Prostate gland (tissue), 2 donors: ENCODE measurements at regions not wholly inside any gene's neighbourhood (a gene's known extent, or its start where the extent isn't known, plus 50 kb on each side); places are given as distances from the start of the nearest gene placed in this dataset.

Experiments
- DNase-seq: peaks from one replicate; pipeline ENCODE4 v3.0.0-alpha.2; 2019; ENCODE audit warnings: low spot score
- H3K27ac ChIP-seq, 2 donors: fragments of 200-600 bp; sonication (generic); 2 replicates each; pipeline ENCODE4 v1.5.1; 2017 to 2019
- H3K27me3 ChIP-seq: fragments of 200-600 bp; sonication (generic); replicated peaks from 2 replicates; pipeline ENCODE4 v1.5.1; 2019; ENCODE audit not compliant: insufficient read depth
- H3K36me3 ChIP-seq, 2 donors: fragments of 200-600 bp; sonication (generic); 1 replicate in 1 of 2; 2 replicates in 1 of 2; pipeline versions ENCODE4 v1.5.1 to v1.8.1; 2017 to 2019
- H3K4me1 ChIP-seq: fragments of 200-600 bp; sonication (generic); replicated peaks from 2 replicates; pipeline ENCODE4 v1.5.1; 2019
- H3K4me3 ChIP-seq, 2 donors: fragments of 200-600 bp; sonication (generic); 2 replicates each; pipeline ENCODE4 v1.5.1; 2017 to 2019
- H3K9me3 ChIP-seq: fragments of 200-600 bp; sonication (generic); 2 replicates; pipeline ENCODE4 v1.5.1; 2017
- POLR2A ChIP-seq: fragments of 450-650 bp; IDR thresholded peaks from one replicate; pipeline ENCODE4 v1.6.1; 2016; ENCODE audit warnings: antibody characterized with exemption, mild to moderate bottlenecking
- POLR2AphosphoS5 ChIP-seq: sonication (generic); formaldehyde crosslinking; IDR thresholded peaks from one replicate; pipeline ENCODE4 v1.6.1; 2017; ENCODE audit warnings: antibody characterized with exemption
- WGBS: methylation state at CpG from one replicate; pipeline ENCODE4 v1.1.5; 2018; 5-methylcytosine and 5-hydroxymethylcytosine counted together
- intact Hi-C: fragments of 100-400 bp; cut with DNase I; formaldehyde crosslinking; loops from one replicate; pipeline ENCODE4 v1.14.2; 2022
- TF ChIP-seq, protein P1 (sequence below), 4 experiments: fragments of 200-600 bp in 2 of 4; fragments of 450-650 bp in 2 of 4; sonication (generic) in 2 of 4; IDR thresholded peaks; 1 replicate in 3 of 4; 2 replicates in 1 of 4; pipeline ENCODE4 v1.5.1; 2016 to 2019; ENCODE audit warnings: antibody characterized with exemption in 4 of 4, mild to moderate bottlenecking in 2 of 4, moderate library complexity in 2 of 4

DNA sequence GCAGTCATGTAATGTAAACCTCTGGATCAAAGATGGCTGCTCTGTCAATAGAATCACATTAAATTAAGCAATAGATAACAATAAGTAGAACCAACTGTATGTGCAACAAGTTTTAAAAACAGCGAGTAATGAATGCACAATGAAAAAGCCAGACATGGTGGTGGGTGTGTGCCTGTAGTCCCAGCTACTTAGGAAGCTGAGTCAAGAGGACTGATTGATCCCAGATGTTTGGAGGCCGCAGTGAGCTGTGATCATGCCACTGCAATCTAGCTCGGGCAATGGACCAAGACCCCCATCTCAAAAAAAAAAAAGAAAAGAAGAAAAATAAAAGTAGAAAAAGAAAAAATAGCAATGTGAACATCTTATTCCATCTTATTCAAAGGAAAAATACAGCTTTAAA is 558.7 kb upstream of the MMS22L start:
- Histone ChIP-seq H3K27ac (no peak overlapping the region), H3K9me3 (no peaks in the 10 kb centered on the region), H3K27me3 (no peaks in the 10 kb centered on the region), H3K4me3 (no peak overlapping the region), H3K36me3 (no peaks in the 10 kb centered on the region), H3K4me1 (no peaks in the 10 kb centered on the region)
- DNase-seq, result no peak
- no peak for TF ChIP-seq POLR2AphosphoS5
- TF ChIP-seq POLR2A, result no peak
- TF ChIP-seq, protein P1, sequence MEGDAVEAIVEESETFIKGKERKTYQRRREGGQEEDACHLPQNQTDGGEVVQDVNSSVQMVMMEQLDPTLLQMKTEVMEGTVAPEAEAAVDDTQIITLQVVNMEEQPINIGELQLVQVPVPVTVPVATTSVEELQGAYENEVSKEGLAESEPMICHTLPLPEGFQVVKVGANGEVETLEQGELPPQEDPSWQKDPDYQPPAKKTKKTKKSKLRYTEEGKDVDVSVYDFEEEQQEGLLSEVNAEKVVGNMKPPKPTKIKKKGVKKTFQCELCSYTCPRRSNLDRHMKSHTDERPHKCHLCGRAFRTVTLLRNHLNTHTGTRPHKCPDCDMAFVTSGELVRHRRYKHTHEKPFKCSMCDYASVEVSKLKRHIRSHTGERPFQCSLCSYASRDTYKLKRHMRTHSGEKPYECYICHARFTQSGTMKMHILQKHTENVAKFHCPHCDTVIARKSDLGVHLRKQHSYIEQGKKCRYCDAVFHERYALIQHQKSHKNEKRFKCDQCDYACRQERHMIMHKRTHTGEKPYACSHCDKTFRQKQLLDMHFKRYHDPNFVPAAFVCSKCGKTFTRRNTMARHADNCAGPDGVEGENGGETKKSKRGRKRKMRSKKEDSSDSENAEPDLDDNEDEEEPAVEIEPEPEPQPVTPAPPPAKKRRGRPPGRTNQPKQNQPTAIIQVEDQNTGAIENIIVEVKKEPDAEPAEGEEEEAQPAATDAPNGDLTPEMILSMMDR (IDR thresholded peaks at IDR 0.05), result no peak
- intact Hi-C loops, result no loop called here
- WGBS, result 79% methylated on average over 3 of the region's 3 CpGs

DNA sequence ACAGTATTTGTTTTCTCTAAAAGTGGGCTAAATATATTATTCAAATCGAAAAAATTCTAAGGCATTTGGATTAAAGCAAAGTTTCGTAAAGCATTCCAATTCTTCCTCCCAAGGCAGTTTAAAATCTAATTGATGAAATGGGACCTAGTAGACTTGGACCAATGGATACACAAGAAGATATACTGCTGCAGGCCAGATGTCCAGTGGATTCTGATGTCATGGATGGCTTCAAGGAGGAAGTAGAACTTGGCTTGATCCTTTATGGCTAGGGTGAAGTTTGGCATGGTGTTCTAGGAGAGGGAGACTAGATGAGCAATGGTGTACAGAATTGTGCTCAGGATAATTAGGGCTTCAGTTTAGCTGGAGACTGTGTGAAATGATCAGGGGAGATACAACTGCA is 559.5 kb upstream of the MMS22L start:
- Histone ChIP-seq H3K4me3 (no peak overlapping the region), H3K9me3 (no peaks in the 10 kb centered on the region), H3K27ac (no peak overlapping the region), H3K27me3 (no peaks in the 10 kb centered on the region), H3K36me3 (no peaks in the 10 kb centered on the region), H3K4me1 (no peaks in the 10 kb centered on the region)
- no peak for DNase-seq
- intact Hi-C loops, result no loop called here
- 94% methylated on average over 2 of the region's 2 CpGs for WGBS
- TF ChIP-seq POLR2AphosphoS5 (no peak), POLR2A (no peak)
- TF ChIP-seq, protein P1 (IDR thresholded peaks at IDR 0.05), result no peak

DNA sequence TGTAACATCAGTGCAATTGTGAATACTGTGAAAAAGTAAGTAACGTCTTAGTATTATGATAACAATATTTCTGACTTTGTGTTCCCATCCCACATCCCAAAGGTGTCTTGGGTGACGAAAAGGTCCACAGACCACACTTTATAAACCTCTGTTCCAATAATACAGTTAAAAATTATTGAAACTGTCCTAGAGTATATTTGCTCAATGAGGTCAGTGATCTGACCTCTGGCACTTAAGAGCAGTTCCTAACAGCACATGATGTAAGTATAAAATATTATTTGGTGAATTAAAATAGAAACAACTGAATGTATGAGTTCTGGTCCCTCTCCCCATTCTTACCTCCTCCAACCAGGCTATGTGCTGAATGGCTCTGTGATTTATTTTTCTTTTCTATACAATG is 566.4 kb upstream of the MMS22L start:
- Histone ChIP-seq H3K27ac (no peak overlapping the region), H3K4me1 (no peaks in the 10 kb centered on the region), H3K9me3 (no peaks in the 10 kb centered on the region), H3K27me3 (no peaks in the 10 kb centered on the region), H3K4me3 (no peak overlapping the region), H3K36me3 (no peaks in the 10 kb centered on the region)
- WGBS, result 82% methylated on average over 2 of the region's 2 CpGs
- no peak for DNase-seq
- intact Hi-C loops, result no loop called here
- TF ChIP-seq POLR2AphosphoS5 (no peak), POLR2A (no peak)
- TF ChIP-seq, protein P1 (IDR thresholded peaks at IDR 0.05), result no peak

DNA sequence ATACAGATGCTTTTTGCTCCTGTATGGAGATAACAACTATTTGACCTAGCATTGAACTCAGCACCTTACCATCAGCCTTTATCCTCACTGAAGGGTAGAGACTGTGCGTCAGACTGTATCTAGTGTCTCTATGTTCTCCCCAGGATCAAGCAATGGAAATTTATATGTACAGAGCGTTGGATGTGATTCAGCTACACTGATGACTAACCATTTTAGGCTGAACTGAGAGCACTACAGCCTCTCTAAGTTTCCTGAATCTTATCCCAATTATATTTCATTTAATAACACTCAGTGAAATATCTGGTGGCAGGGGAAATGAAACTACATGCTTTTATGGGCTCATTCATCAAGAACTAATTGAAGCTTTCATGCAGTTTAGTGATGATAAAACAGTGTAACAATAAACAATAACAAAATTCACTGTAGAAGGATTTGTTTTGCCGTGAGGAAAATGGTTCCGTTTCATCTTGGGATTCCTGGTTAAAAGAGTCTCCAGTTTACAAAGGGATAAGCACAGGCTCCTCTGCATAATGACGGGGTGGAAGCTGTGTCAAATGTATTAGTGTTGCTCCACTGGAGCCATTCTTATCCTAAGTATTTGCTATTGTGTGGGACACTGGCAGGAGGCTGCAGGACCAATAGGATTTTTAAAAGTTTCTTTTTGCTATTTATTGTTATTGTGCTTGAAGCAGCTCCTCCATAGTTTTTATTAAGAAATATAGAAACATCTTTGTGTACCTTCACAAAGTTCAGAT is 567.6 kb upstream of the MMS22L start:
- DNase-seq, result no peak
- intact Hi-C loops, result no loop called here
- H3K4me3 ChIP-seq, result no peak overlapping the region
- H3K27ac ChIP-seq, result no peak overlapping the region
- TF ChIP-seq, protein P1 (IDR thresholded peaks at IDR 0.05), result no peak
- no peak for TF ChIP-seq POLR2AphosphoS5
- TF ChIP-seq POLR2A, result no peak
- no peaks in the 10 kb centered on the region for H3K9me3 ChIP-seq
- 32% methylated on average over 5 of the region's 5 CpGs for WGBS
- no peaks in the 10 kb centered on the region for H3K27me3 ChIP-seq
- no peaks in the 10 kb centered on the region for H3K4me1 ChIP-seq
- H3K36me3 ChIP-seq, result no peaks in the 10 kb centered on the region

DNA sequence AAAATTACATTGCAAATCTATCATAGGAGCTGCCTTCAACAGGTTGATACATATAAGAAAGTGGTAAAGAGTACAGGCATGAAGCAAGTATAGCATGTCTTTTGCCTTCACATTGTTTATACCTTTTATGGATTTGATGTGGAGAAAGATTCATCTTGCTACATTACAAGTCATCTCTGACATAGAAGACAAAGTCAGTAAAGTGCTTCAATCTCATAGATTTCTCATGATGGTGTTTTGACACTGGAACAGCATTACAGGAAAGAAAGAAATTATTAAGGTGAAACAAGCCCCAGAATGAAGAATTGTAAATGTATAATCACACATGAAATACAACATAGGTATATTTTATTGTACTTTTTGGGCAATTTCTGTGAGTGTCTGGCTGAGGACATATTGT is 580.7 kb upstream of the MMS22L start:
- intact Hi-C loops, result no loop called here
- Histone ChIP-seq H3K9me3 (no peaks in the 10 kb centered on the region), H3K4me1 (no peaks in the 10 kb centered on the region), H3K36me3 (no peaks in the 10 kb centered on the region), H3K27me3 (no peaks in the 10 kb centered on the region), H3K27ac (no peak overlapping the region), H3K4me3 (no peak overlapping the region)
- TF ChIP-seq POLR2AphosphoS5 (no peak), POLR2A (no peak)
- TF ChIP-seq, protein P1 (IDR thresholded peaks at IDR 0.05), result no peak
- no peak for DNase-seq
